H1 (cell line): ENCODE measurements at regions not wholly inside any gene's neighbourhood (a gene's known extent, or its start where the extent isn't known, plus 50 kb on each side); places are given as distances from the start of the nearest gene placed in this dataset.

Experiments
- CHD7 ChIP-seq: fragments of 300-600 bp; sonication (generic); IDR thresholded peaks from 2 replicates; pipeline ENCODE4 v1.7.1; 2012; ENCODE audit warnings: low read length, moderate library complexity, mild to moderate bottlenecking, inconsistent platforms; ENCODE audit not compliant: insufficient replicate concordance
- RXRA ChIP-seq: IDR thresholded peaks from 2 replicates; pipeline ENCODE4 v1.6.1; 2011; ENCODE audit warnings: low read depth, mild to moderate bottlenecking, low read length, moderate library complexity; ENCODE audit not compliant: insufficient read depth

- no peak for TF ChIP-seq CHD7
- no peak for TF ChIP-seq RXRA
These were observed 242.9 kb upstream of the PLEKHG7 start (continued) for GRCh38 chr12:92459850-92460249.
